Left kidney (tissue), 1 donor: ENCODE measurements at regions not wholly inside any gene's neighbourhood (a gene's known extent, or its start where the extent isn't known, plus 50 kb on each side); places are given as distances from the start of the nearest gene placed in this dataset.
"Not testable (repeated sequence)": the region's sequence is repeated elsewhere in the genome, so short reads cannot be mapped to it uniquely, and the experiment has no call there.

Experiments used
- DNase-seq: peaks from one replicate; pipeline ENCODE4 v3.0.0-alpha.2; 2013

- DNase-seq: not testable (repeated sequence)
Measured at GRCh38 chr15:24311692-24312091, 363.9 kb upstream of the NPAP1 start.

GRCh38 chr15:24316326-24316725 lies 359.2 kb upstream of the NPAP1 start:
- DNase-seq: not testable (repeated sequence)

DNA sequence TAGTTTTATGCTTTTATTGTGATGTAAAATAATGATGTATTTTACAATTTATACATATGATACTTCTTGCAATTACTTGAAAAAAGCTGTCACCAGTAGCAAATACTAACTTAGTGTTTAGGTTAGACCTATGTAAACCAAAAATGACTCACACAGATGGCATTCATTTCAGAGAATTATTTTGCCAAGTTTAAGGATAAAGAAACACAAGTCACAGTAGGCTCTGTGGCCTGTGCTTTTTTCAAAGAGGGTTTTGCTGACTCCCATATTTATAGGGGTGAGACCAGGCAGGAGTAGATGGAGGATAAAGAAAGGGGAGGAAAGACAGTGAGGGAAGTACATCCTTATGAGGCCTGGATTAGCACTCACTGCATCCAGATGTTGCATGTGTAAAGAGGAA lies 356.6 kb upstream of the NPAP1 start:
- no peak for DNase-seq

DNA sequence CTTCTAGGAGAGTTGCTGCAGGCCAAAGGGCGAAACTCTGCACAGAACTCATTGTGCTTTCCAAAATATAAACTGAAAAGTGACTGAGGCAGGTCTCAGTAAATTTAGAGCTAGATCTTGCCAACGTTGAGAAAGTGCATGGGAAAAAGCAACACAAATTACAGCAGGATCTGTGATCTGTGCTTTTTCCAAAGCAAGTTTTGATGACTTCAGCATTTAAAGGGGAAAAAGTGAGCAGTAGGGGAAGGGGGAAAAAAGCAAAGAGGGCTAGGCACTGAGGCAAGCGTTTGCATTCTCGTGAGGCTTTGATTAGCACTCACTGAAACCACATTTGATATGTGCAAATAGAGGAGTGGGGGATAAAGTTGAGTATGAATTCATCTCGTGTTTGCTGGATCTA lies 351.5 kb upstream of the NPAP1 start:
- not testable (repeated sequence) for DNase-seq

DNA sequence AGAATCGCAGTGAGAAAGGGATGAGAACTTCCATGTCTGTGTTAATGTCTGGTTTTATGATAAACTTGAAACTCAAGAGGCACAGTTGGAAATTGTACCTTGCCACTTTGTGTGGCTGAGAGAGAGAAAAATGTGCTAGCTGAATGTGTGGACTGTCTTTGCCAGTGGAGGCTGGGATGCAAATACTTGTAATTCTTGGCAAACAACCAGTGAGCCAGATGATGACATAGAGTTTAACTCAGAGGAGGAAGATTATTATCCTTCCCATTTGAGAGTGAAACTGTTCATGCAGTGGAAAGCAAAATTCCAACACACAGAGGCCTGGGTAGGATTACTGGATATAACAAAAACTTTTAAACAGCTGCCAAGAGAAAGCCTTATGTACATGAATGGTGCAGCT lies 349.1 kb upstream of the NPAP1 start:
- peak; percentile 7 for DNase-seq

DNA sequence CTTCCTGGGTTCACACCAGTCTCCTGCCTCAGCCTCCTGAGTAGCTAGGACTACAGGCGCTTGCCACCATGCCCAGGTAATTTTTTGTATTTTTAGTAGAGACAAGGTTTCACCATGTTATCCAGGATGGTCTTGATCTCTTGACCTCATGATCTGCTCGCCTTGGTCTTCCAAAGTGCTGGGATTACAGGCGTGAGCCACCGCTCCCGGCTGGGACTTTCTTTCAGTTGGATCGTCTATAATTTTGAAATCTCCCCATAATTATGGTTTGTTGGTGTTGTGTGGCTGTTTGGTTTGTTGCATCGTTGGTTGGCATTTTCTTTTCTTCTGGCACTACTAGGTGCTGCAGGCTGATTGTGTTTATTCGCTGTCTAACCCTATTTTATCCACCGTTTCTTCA lies 343.6 kb upstream of the NPAP1 start:
- DNase-seq: not testable (repeated sequence)

GRCh38 chr15:24341876-24342275 lies 333.7 kb upstream of the NPAP1 start:
- DNase-seq: not testable (repeated sequence)

GRCh38 chr15:24352777-24353176 lies 322.8 kb upstream of the NPAP1 start:
- not testable (repeated sequence) for DNase-seq

GRCh38 chr15:24381103-24381502 lies 294.5 kb upstream of the NPAP1 start:
- not testable (repeated sequence) for DNase-seq

- DNase-seq: not testable (repeated sequence)
Measured at GRCh38 chr15:24385258-24385657, 290.3 kb upstream of the NPAP1 start.

- DNase-seq: no peak
Measured at GRCh38 chr15:24394303-24394702, 281.3 kb upstream of the NPAP1 start.

DNA sequence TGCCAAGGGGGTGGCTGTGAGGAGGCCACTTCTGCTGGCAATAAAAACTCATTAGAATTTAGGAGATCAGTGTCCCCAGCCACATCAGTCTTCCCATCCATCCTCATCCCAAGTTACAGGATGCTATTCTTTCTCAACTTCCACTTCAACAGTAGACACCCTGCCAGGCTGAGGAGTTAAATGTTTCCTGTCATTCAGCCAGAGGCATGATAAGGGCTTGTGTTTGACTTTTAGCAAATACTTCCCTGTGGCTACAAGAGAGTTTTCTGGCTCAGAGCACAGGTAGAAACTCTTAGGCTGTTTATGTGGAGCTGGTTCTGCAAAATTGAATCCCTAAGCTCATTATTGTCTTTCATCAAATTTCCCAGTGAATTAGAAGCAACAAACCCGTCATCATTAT lies 262.9 kb upstream of the NPAP1 start:
- DNase-seq: not testable (repeated sequence)

DNA sequence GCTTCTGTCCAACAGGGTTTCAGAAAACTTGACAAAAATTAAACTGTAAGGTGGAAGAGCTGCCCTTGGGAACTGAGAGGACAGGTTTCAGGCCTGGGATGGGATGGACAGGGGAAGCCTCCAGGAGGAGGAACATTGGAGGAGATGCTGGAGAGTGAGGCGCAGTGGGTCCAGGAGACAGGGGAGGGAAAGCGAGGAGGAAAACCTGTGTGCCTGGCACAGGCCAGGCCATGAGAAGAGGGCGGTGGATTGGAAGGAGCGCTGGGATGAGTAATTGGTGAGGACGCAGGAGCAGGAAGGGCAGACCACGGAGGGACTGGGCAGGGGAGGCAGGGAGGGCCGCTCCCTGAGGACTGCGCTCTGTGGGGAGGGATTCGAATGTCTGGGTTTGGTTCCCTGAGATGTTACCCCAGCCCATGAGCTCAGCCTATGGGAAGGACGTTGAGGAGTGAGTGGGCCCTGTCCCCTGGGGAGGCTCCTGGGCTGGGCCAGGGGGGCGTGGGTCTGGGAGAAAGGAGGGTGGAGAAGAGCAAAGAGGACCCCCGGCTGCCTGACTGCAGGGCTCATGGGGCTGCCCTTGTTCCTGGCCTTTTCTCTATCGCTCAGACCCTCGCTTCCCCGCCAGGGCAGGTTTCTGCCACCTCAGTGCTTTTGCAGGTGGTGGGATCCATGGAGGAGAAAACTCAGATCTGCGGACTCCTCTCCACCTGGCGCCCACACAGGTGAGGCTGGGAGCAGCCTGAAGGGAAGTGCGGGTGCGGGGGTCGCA lies 249.1 kb upstream of the NPAP1 start:
- not testable (repeated sequence) for DNase-seq

GRCh38 chr15:24427055-24427400 lies 248.5 kb upstream of the NPAP1 start:
- not testable (repeated sequence) for DNase-seq

GRCh38 chr15:24435075-24435820 lies 240.3 kb upstream of the NPAP1 start:
- DNase-seq: not testable (repeated sequence)

DNA sequence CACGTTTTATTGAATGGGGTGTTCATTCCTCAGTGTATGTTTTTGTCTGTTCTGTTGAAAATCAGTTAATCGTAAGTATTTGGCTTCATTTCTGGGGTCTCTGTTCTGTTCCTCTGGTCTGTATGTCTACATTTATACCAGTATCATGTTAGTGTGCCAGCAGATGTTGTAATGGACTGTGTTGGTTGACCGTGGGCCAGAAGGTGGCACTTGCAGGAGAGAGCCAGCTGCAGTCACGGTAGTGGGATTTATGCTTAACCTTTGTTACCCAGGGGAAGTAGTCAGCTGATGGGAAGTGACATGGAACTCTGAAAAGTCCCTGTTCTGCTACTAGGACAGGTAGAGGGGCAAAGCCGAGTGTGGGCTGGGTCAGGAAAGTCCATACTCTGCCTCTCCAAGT lies 238.3 kb upstream of the NPAP1 start:
- DNase-seq: not testable (repeated sequence)

GRCh38 chr15:24437735-24438134 lies 237.8 kb upstream of the NPAP1 start:
- not testable (repeated sequence) for DNase-seq

- DNase-seq: not testable (repeated sequence)
Measured at GRCh38 chr15:24477107-24478025, 198.2 kb upstream of the NPAP1 start.

GRCh38 chr15:24485885-24486567 lies 189.5 kb upstream of the NPAP1 start:
- DNase-seq: not testable (repeated sequence)

DNA sequence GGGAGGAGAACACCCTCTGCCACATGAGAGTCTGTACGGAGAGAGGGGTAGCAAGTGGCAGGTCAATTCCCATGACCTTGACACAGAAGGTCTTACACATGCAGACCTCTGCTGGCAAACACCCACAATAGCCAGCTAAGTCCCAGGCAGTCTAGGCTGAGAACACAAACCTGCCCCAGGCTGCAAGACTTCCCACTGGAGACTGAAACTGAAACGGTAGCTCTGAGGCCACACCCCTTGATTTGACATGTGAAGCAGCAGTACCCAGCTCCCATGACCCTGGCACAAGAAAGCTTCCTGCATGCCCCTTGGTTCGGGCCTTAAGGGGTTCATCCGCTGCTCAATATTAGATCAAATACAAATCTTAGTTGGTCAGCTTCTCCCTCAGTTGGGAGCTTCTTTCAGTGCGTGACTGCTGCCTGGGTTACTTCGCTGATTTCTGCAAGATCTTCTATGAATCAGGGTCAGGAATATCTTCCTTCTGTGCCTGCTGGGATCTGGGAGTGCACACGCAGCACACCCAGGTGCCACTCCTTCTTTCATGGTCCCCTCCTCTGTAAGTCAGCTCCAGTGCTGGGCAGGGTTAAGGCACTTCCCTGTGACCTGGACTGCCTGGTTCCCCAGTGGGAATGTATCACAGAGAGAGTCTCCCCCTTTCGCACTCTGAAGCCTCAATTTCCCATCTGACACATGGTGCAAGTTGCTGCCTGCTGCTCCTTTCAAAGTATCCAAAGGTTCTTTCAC lies 187.2 kb upstream of the NPAP1 start:
- not testable (repeated sequence) for DNase-seq

GRCh38 chr15:24505216-24505615 lies 170.4 kb upstream of the NPAP1 start:
- not testable (repeated sequence) for DNase-seq
